Activated CD8-positive, alpha-beta T cell treated with anti-CD3 and anti-CD28 coated beads for 36 hours (primary cell): ENCODE measurements at regions not wholly inside any gene's neighbourhood (a gene's known extent, or its start where the extent isn't known, plus 50 kb on each side); places are given as distances from the start of the nearest gene placed in this dataset.
"Not testable (repeated sequence)": the region's sequence is repeated elsewhere in the genome, so short reads cannot be mapped to it uniquely, and the experiment has no call there.

Experiments
- ATAC-seq: fragments of 200-7000 bp; cut with Tn5 transposase; one replicate; pipeline ENCODE4 v1.10.0; 2021; ENCODE audit warnings: mild to moderate bottlenecking, moderate library complexity
- CTCF ChIA-PET: fragments of 350-600 bp; sonication (Branson Sonifier 250); formaldehyde crosslinking; loops from one replicate; lab custom pipeline; 2021; ENCODE audit warnings: antibody characterized with exemption; lab: Charles Lee
- POLR2A ChIA-PET: fragments of 350-600 bp; sonication (Branson Sonifier 250); formaldehyde crosslinking; loops from one replicate; lab custom pipeline; 2021; ENCODE audit warnings: antibody characterized with exemption; lab: Charles Lee
- DNase-seq: peaks from one replicate; pipeline ENCODE4 v3.0.0-alpha.2; 2020
- H3K27ac Mint-ChIP-seq: one replicate; pipeline ENCODE4 v1.8.0; 2021; ENCODE audit warnings: mild to moderate bottlenecking, mixed read lengths
- H3K27me3 Mint-ChIP-seq: one replicate; pipeline ENCODE4 v1.8.0; 2021; ENCODE audit warnings: mixed read lengths
- H3K36me3 Mint-ChIP-seq: one replicate; pipeline ENCODE4 v1.8.0; 2021; ENCODE audit warnings: low read depth, mixed read lengths
- H3K4me1 Mint-ChIP-seq: one replicate; pipeline ENCODE4 v1.8.0; 2021; ENCODE audit warnings: low read depth, mixed read lengths
- H3K4me3 Mint-ChIP-seq: one replicate; pipeline ENCODE4 v1.8.0; 2021; ENCODE audit warnings: mild to moderate bottlenecking, moderate library complexity, mixed read lengths
- H3K9me3 Mint-ChIP-seq: one replicate; pipeline ENCODE4 v1.8.0; 2021; ENCODE audit warnings: mixed read lengths
- CTCF ChIP-seq: fragments of 200-600 bp; IDR thresholded peaks from one replicate; pipeline ENCODE4 v1.8.0; 2022; ENCODE audit warnings: antibody characterized with exemption, mild to moderate bottlenecking
- intact Hi-C: fragments of 100-400 bp; cut with micrococcal nuclease; formaldehyde crosslinking; loops from one replicate; pipeline ENCODE4 v1.10.0; 2022

- no peak for TF ChIP-seq CTCF
- POLR2A ChIA-PET = no interaction called here
- Mint-ChIP-seq H3K27me3 (peaks cover 4% of the 10 kb centered on the region), H3K36me3 (no peaks in the 10 kb centered on the region), H3K4me3 (no peak overlapping the region), H3K27ac (no peak overlapping the region), H3K9me3 (no peaks in the 10 kb centered on the region), H3K4me1 (no peaks in the 10 kb centered on the region)
- intact Hi-C loops = no loop called here
- no peak for DNase-seq
- no peak for ATAC-seq
- CTCF ChIA-PET = no interaction called here
Observed at GRCh38 chr2:235430366-235431083, 63.3 kb upstream of the AGAP1 start.

GRCh38 chr2:235432741-235433520, 60.9 kb upstream of the AGAP1 start:
- intact Hi-C loops = no loop called here
- Mint-ChIP-seq H3K9me3 (no peaks in the 10 kb centered on the region), H3K27ac (no peak overlapping the region), H3K4me3 (no peak overlapping the region), H3K4me1 (no peaks in the 10 kb centered on the region), H3K36me3 (no peaks in the 10 kb centered on the region), H3K27me3 (peaks cover 4% of the 10 kb centered on the region)
- no peak for TF ChIP-seq CTCF
- POLR2A ChIA-PET = interaction anchor here (0.6 kb wide), 1 partner anchor 332 kb away, joined by 3 read pairs; no protein-coding TSS in a partner anchor
- DNase-seq (no peak), ATAC-seq (no peak)
- CTCF ChIA-PET = no interaction called here

- ATAC-seq = no peak
- peaks cover 1% of the 10 kb centered on the region for H3K9me3 Mint-ChIP-seq
- H3K36me3 Mint-ChIP-seq = no peaks in the 10 kb centered on the region
- H3K27ac Mint-ChIP-seq = no peak overlapping the region
- POLR2A ChIA-PET = interaction anchor here (0.6 kb wide), 1 partner anchor 333 kb away, joined by 3 read pairs; no protein-coding TSS in a partner anchor
- CTCF ChIA-PET = no interaction called here
- H3K4me3 Mint-ChIP-seq = no peak overlapping the region
- no peaks in the 10 kb centered on the region for H3K4me1 Mint-ChIP-seq
- peaks cover 4% of the 10 kb centered on the region for H3K27me3 Mint-ChIP-seq
- no peak for DNase-seq
- intact Hi-C loops = no loop called here
- no peak for TF ChIP-seq CTCF
Observed at GRCh38 chr2:235433860-235434259, 60.0 kb upstream of the AGAP1 start.

- no peak for ATAC-seq
- H3K27ac Mint-ChIP-seq = no peak overlapping the region
- H3K9me3 Mint-ChIP-seq = peaks cover 4% of the 10 kb centered on the region
- TF ChIP-seq CTCF = no peak
- ChIA-PET POLR2A (interaction anchor here (0.6 kb wide), 1 partner anchor 49 kb away, joined by 3 read pairs; no protein-coding TSS in a partner anchor), CTCF (no interaction called here)
- intact Hi-C loops = no loop called here
- no peak for DNase-seq
- no peaks in the 10 kb centered on the region for H3K4me1 Mint-ChIP-seq
- no peaks in the 10 kb centered on the region for H3K36me3 Mint-ChIP-seq
- no peak overlapping the region for H3K4me3 Mint-ChIP-seq
- H3K27me3 Mint-ChIP-seq = peaks cover 2% of the 10 kb centered on the region
Observed at GRCh38 chr2:235439959-235440662, 53.7 kb upstream of the AGAP1 start.

- H3K4me1 Mint-ChIP-seq, POLR2A ChIA-PET, H3K36me3 Mint-ChIP-seq, H3K9me3 Mint-ChIP-seq, CTCF ChIA-PET, H3K27ac Mint-ChIP-seq, ATAC-seq, H3K4me3 Mint-ChIP-seq, DNase-seq, H3K27me3 Mint-ChIP-seq, intact Hi-C loops: not testable (repeated sequence)
Observed at GRCh38 chr2:235443580-235443979, 50.3 kb upstream of the AGAP1 start.
